ENCODE measurements at regions not wholly inside any gene's neighbourhood (a gene's known extent, or its start where the extent isn't known, plus 50 kb on each side); places are given as distances from the start of the nearest gene placed in this dataset.

- WGBS: 95% methylated on average over 1 of the region's 1 CpG
- no peaks in the 10 kb centered on the region for H3K9me3 ChIP-seq (ENCODE audit: control insufficient read depth in 2 of 2, insufficient read depth in 1 of 2, low read length in 1 of 2)
Measured at GRCh38 chr14:65294816-65295215, 117.7 kb upstream of the FUT8 start.

GRCh38 chr14:65296402-65296801 is 116.1 kb upstream of the FUT8 start:
- H3K4me3 ChIP-seq (ENCODE audit: low read length in 2 of 2): no peak overlapping the region
- no peaks in the 10 kb centered on the region for H3K27me3 ChIP-seq (ENCODE audit: control insufficient read depth in 2 of 2, insufficient read depth in 1 of 2, low read length in 1 of 2)
- no peak overlapping the region for H3K27ac ChIP-seq (ENCODE audit: low read depth in 1 of 2, low read length in 1 of 2)
- H3K9me3 ChIP-seq (ENCODE audit: control insufficient read depth in 2 of 2, insufficient read depth in 1 of 2, low read length in 1 of 2): no peaks in the 10 kb centered on the region
- peaks cover 4 to 18% of the 10 kb centered on the region in 2 donors for H3K4me1 ChIP-seq (ENCODE audit: control insufficient read depth in 2 of 2, insufficient read depth in 2 of 2, low read length in 2 of 2)
- DNase-seq (ENCODE audit: low read depth in 6 of 9, low spot score in 9 of 9): no peak
- no peaks in the 10 kb centered on the region for H3K36me3 ChIP-seq (ENCODE audit: control insufficient read depth in 2 of 2, insufficient read depth in 2 of 2, low read length in 1 of 2)

More at GRCh38 chr14:65294816-65295215, 117.7 kb upstream of the FUT8 start:
- H3K4me3 ChIP-seq (ENCODE audit: low read length in 2 of 2): no peak overlapping the region
- H3K36me3 ChIP-seq (ENCODE audit: control insufficient read depth in 2 of 2, insufficient read depth in 2 of 2, low read length in 1 of 2): no peaks in the 10 kb centered on the region
- H3K27me3 ChIP-seq (ENCODE audit: control insufficient read depth in 2 of 2, insufficient read depth in 1 of 2, low read length in 1 of 2): no peaks in the 10 kb centered on the region
- DNase-seq (ENCODE audit: low read depth in 6 of 9, low spot score in 9 of 9): no peak
- H3K4me1 ChIP-seq (ENCODE audit: control insufficient read depth in 2 of 2, insufficient read depth in 2 of 2, low read length in 2 of 2): peaks cover 4 to 19% of the 10 kb centered on the region in 2 donors
- H3K27ac ChIP-seq (ENCODE audit: low read depth in 1 of 2, low read length in 1 of 2): no peak overlapping the region

- H3K4me3 ChIP-seq (ENCODE audit: low read length in 2 of 2): no peak overlapping the region
- H3K27ac ChIP-seq (ENCODE audit: low read depth in 1 of 2, low read length in 1 of 2): no peak overlapping the region
- H3K36me3 ChIP-seq (ENCODE audit: control insufficient read depth in 2 of 2, insufficient read depth in 2 of 2, low read length in 1 of 2): no peaks in the 10 kb centered on the region
- peaks cover 6 to 17% of the 10 kb centered on the region in 2 donors for H3K4me1 ChIP-seq (ENCODE audit: control insufficient read depth in 2 of 2, insufficient read depth in 2 of 2, low read length in 2 of 2)
- H3K9me3 ChIP-seq (ENCODE audit: control insufficient read depth in 2 of 2, insufficient read depth in 1 of 2, low read length in 1 of 2): no peaks in the 10 kb centered on the region
- 91% methylated on average over 4 of the region's 4 CpGs for WGBS
- no peaks in the 10 kb centered on the region for H3K27me3 ChIP-seq (ENCODE audit: control insufficient read depth in 2 of 2, insufficient read depth in 1 of 2, low read length in 1 of 2)
- no peak for DNase-seq (ENCODE audit: low read depth in 6 of 9, low spot score in 9 of 9)
Measured at GRCh38 chr14:65296876-65297275, 115.7 kb upstream of the FUT8 start.

GRCh38 chr14:65297744-65298143 is 114.8 kb upstream of the FUT8 start:
- Histone ChIP-seq H3K27me3 (ENCODE audit: control insufficient read depth in 2 of 2, insufficient read depth in 1 of 2, low read length in 1 of 2) (no peaks in the 10 kb centered on the region), H3K4me1 (ENCODE audit: control insufficient read depth in 2 of 2, insufficient read depth in 2 of 2, low read length in 2 of 2) (peaks cover 7 to 23% of the 10 kb centered on the region in 2 donors), H3K36me3 (ENCODE audit: control insufficient read depth in 2 of 2, insufficient read depth in 2 of 2, low read length in 1 of 2) (no peaks in the 10 kb centered on the region), H3K27ac (ENCODE audit: low read depth in 1 of 2, low read length in 1 of 2) (no peak overlapping the region), H3K4me3 (ENCODE audit: low read length in 2 of 2) (no peak overlapping the region), H3K9me3 (ENCODE audit: control insufficient read depth in 2 of 2, insufficient read depth in 1 of 2, low read length in 1 of 2) (no peaks in the 10 kb centered on the region)
- WGBS: 97% methylated on average over 5 of the region's 5 CpGs
- no peak for DNase-seq (ENCODE audit: low read depth in 6 of 9, low spot score in 9 of 9)

- Histone ChIP-seq H3K4me3 (ENCODE audit: low read length in 2 of 2) (no peak overlapping the region), H3K27me3 (ENCODE audit: control insufficient read depth in 2 of 2, insufficient read depth in 1 of 2, low read length in 1 of 2) (no peaks in the 10 kb centered on the region), H3K4me1 (ENCODE audit: control insufficient read depth in 2 of 2, insufficient read depth in 2 of 2, low read length in 2 of 2) (peaks cover 12 to 42% of the 10 kb centered on the region in 2 donors), H3K36me3 (ENCODE audit: control insufficient read depth in 2 of 2, insufficient read depth in 2 of 2, low read length in 1 of 2) (no peaks in the 10 kb centered on the region), H3K27ac (ENCODE audit: low read depth in 1 of 2, low read length in 1 of 2) (peak overlapping the region in 1 of 2 donors; percentile 26), H3K9me3 (ENCODE audit: control insufficient read depth in 2 of 2, insufficient read depth in 1 of 2, low read length in 1 of 2) (no peaks in the 10 kb centered on the region)
- DNase-seq (ENCODE audit: low read depth in 6 of 9, low spot score in 9 of 9): peak in 1 of 9 donors; percentile 41
- 29% methylated on average over 3 of the region's 3 CpGs for WGBS
Measured at GRCh38 chr14:65299826-65300225, 112.7 kb upstream of the FUT8 start.

- 88% methylated on average over 7 of the region's 7 CpGs for WGBS
- peak in 2 of 9 donors; percentile 53 to 74 for DNase-seq (ENCODE audit: low read depth in 6 of 9, low spot score in 9 of 9)
- Histone ChIP-seq H3K27me3 (ENCODE audit: control insufficient read depth in 2 of 2, insufficient read depth in 1 of 2, low read length in 1 of 2) (no peaks in the 10 kb centered on the region), H3K9me3 (ENCODE audit: control insufficient read depth in 2 of 2, insufficient read depth in 1 of 2, low read length in 1 of 2) (no peaks in the 10 kb centered on the region), H3K36me3 (ENCODE audit: control insufficient read depth in 2 of 2, insufficient read depth in 2 of 2, low read length in 1 of 2) (no peaks in the 10 kb centered on the region), H3K4me3 (ENCODE audit: low read length in 2 of 2) (no peak overlapping the region), H3K27ac (ENCODE audit: low read depth in 1 of 2, low read length in 1 of 2) (peak overlapping the region; percentile 39 to 53), H3K4me1 (ENCODE audit: control insufficient read depth in 2 of 2, insufficient read depth in 2 of 2, low read length in 2 of 2) (peaks cover 12 to 45% of the 10 kb centered on the region in 2 donors)
Measured at GRCh38 chr14:65301862-65302539, 110.5 kb upstream of the FUT8 start.

- Histone ChIP-seq H3K9me3 (ENCODE audit: control insufficient read depth in 2 of 2, insufficient read depth in 1 of 2, low read length in 1 of 2) (no peaks in the 10 kb centered on the region), H3K27me3 (ENCODE audit: control insufficient read depth in 2 of 2, insufficient read depth in 1 of 2, low read length in 1 of 2) (no peaks in the 10 kb centered on the region), H3K4me3 (ENCODE audit: low read length in 2 of 2) (no peak overlapping the region), H3K4me1 (ENCODE audit: control insufficient read depth in 2 of 2, insufficient read depth in 2 of 2, low read length in 2 of 2) (peaks cover 12 to 45% of the 10 kb centered on the region in 2 donors), H3K36me3 (ENCODE audit: control insufficient read depth in 2 of 2, insufficient read depth in 2 of 2, low read length in 1 of 2) (no peaks in the 10 kb centered on the region), H3K27ac (ENCODE audit: low read depth in 1 of 2, low read length in 1 of 2) (peak overlapping the region in 1 of 2 donors; percentile 2)
- DNase-seq (ENCODE audit: low read depth in 6 of 9, low spot score in 9 of 9): peak in 2 of 9 donors; percentile 33 to 69
- WGBS: 62% methylated on average over 7 of the region's 7 CpGs
Measured at GRCh38 chr14:65302571-65303189, 109.8 kb upstream of the FUT8 start.

- Histone ChIP-seq H3K27ac (ENCODE audit: low read depth in 1 of 2, low read length in 1 of 2) (peak overlapping the region in 1 of 2 donors; percentile 2), H3K4me3 (ENCODE audit: low read length in 2 of 2) (no peak overlapping the region), H3K9me3 (ENCODE audit: control insufficient read depth in 2 of 2, insufficient read depth in 1 of 2, low read length in 1 of 2) (no peaks in the 10 kb centered on the region), H3K36me3 (ENCODE audit: control insufficient read depth in 2 of 2, insufficient read depth in 2 of 2, low read length in 1 of 2) (no peaks in the 10 kb centered on the region), H3K4me1 (ENCODE audit: control insufficient read depth in 2 of 2, insufficient read depth in 2 of 2, low read length in 2 of 2) (peaks cover 12 to 45% of the 10 kb centered on the region in 2 donors), H3K27me3 (ENCODE audit: control insufficient read depth in 2 of 2, insufficient read depth in 1 of 2, low read length in 1 of 2) (no peaks in the 10 kb centered on the region)
- 91% methylated on average over 8 of the region's 8 CpGs for WGBS
- no peak for DNase-seq (ENCODE audit: low read depth in 6 of 9, low spot score in 9 of 9)
Measured at GRCh38 chr14:65303190-65303898, 109.2 kb upstream of the FUT8 start.

GRCh38 chr14:65303899-65304222 is 108.7 kb upstream of the FUT8 start:
- Histone ChIP-seq H3K4me3 (ENCODE audit: low read length in 2 of 2) (no peak overlapping the region), H3K36me3 (ENCODE audit: control insufficient read depth in 2 of 2, insufficient read depth in 2 of 2, low read length in 1 of 2) (no peaks in the 10 kb centered on the region), H3K4me1 (ENCODE audit: control insufficient read depth in 2 of 2, insufficient read depth in 2 of 2, low read length in 2 of 2) (peaks cover 12 to 45% of the 10 kb centered on the region in 2 donors), H3K9me3 (ENCODE audit: control insufficient read depth in 2 of 2, insufficient read depth in 1 of 2, low read length in 1 of 2) (no peaks in the 10 kb centered on the region), H3K27ac (ENCODE audit: low read depth in 1 of 2, low read length in 1 of 2) (peak overlapping the region in 1 of 2 donors; percentile 18), H3K27me3 (ENCODE audit: control insufficient read depth in 2 of 2, insufficient read depth in 1 of 2, low read length in 1 of 2) (no peaks in the 10 kb centered on the region)
- WGBS: 92% methylated on average over 6 of the region's 6 CpGs
- DNase-seq (ENCODE audit: low read depth in 6 of 9, low spot score in 9 of 9): no peak

Measured in thymus (tissue), 11 donors.